GM12872 (cell line): ENCODE measurements at regions not wholly inside any gene's neighbourhood (a gene's known extent, or its start where the extent isn't known, plus 50 kb on each side); places are given as distances from the start of the nearest gene placed in this dataset.

ENCODE experiments used
- CTCF ChIP-seq: IDR thresholded peaks from 3 replicates; pipeline ENCODE4 v1.5.1; 2011; ENCODE audit warnings: low read depth, mild to moderate bottlenecking, low read length, moderate library complexity; ENCODE audit not compliant: insufficient read depth

GRCh38 chr6:40770794-40771193, 183.6 kb upstream of the LRFN2 start:
- no peak for TF ChIP-seq CTCF

DNA sequence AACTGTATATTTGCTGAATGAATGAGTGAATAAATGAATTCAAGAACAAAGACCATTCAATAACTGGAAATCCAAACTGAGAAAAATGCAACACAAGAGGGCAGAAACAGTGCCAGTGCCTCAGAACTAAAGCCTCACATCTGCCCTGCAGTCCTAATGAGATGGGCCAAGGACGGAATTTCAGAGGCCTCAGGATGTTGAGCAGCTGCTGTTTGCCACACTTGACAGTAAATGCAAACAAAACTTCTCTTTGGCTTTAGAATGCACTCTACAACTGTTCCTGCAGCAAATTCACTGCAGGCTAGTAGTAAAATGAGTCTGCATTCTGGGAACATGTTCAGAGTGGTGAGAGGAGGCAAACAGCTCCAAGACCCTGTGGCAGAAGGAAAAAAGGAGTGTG, 177.6 kb upstream of the LRFN2 start:
- TF ChIP-seq CTCF = no peak

DNA sequence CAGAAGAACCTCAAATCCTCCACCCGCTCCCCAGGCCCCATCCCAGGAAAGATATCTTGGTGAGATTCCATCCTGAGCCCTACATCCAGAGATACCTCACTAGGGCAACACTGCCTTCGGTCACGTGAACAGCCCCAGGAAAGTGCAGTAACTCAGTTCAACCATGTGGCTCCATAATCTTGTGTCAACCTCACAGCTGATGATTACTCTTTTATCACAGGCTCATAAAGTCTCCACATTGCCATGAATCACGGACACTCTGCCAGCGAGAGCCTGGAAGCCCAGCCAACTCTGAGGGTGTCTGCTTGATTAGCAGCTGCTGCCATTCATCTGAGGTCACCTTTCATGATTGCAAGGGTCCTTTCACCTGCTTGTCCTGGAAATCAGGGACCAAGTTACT, 175.8 kb upstream of the LRFN2 start:
- TF ChIP-seq CTCF = no peak

DNA sequence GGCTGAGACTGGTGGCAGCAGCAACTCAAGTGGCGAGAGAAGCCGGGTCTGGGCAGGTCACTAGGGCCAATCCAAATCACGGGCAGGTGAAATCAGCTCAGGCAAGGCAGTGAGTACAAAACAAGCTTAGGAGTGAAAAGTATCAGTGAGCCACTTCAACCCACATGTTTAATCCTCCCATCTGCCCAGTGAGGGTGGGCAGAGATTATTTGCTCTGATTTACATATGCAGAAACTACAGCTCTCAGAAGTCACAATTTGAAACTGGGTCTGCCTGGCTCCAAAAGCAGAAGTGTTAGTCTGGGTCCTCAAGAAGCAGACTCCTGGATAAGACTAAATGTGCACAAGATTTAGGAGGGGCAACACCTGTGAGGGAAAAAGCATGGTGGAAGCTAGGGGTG, 173.7 kb upstream of the LRFN2 start:
- no peak for TF ChIP-seq CTCF

DNA sequence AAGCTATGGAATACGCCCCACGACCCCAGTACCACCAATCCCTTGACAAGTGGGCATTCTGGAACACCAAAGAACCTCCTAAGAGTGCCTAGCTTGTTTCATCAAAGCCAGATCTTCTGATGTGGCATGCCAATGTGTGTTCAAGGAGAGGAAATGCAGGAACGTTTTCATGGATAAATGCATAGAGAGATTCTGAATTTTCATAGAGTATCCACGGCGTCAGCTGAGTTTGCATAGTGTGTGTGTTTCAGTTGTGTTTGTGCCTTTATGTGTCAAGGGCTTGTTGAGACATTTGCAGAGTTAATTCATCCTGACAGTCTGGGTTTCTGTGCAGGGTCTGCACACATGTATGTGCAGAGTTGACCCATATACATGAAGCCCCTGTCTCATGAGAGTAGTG, 172.7 kb upstream of the LRFN2 start:
- TF ChIP-seq CTCF = no peak

DNA sequence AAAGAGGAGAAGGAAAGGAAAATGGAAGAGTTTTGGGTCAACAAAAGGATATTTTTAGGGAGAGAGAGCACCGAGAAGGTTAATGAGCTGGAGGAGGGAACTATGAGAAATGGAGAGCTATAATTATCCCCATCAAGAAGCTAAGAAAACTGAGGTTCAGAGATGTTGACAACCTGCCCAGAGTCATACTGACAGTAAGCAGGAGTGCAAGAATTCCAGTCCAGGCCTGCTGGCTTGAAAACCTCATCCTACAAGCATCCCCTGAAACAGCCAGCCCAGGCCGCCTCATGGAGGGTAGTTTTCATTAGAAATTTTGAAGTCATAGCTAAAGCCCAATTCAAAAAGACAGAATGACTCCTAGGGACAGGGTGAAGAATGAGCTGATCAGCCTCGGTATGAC, 172.1 kb upstream of the LRFN2 start:
- no peak for TF ChIP-seq CTCF

DNA sequence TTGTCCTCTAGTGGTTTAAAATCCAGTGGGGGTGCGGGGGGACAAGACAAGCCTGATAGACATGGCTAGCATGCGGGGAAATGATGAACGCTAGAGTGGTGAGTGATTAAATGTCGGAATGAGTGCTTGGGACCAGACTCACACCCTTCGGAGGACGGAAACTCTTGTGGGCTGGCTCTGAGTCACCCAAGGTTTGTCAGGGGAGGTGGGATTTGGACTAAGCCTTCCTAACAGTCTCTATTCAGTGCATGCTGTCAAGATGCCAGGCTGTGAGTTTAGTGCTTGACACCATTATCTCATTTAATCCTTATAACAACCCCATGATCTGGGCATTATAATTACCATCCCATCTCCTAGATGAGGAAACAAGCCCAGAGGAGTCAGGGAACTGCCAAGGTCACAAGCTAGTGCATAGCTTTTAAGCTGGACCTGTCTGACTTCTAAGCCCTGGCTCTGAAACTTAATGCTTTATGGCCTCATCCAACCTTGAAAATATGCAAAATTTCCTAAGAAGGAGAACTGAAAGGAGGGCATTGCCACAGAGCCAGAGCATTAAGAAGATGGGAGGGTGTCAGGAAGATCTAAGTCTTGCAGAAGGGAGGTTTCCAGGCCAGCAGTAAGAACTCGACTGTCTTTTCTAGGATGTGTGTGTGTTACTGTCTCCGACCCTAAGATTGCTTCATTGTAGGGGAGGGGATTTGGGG, 168.7 kb upstream of the LRFN2 start:
- no peak for TF ChIP-seq CTCF
